Coronary artery (tissue), 2 donors: ENCODE measurements at regions not wholly inside any gene's neighbourhood (a gene's known extent, or its start where the extent isn't known, plus 50 kb on each side); places are given as distances from the start of the nearest gene placed in this dataset.
A peak's percentile ranks its signal among the peaks of the same experiment; 100 is the strongest.

Experiments
- DNase-seq: peaks from one replicate; pipeline ENCODE4 v3.0.0-alpha.2; 2017; ENCODE audit warnings: low spot score
- H3K27ac ChIP-seq, 2 donors: fragments of 200-600 bp; sonication (generic); one replicate each; pipeline ENCODE4 v1.5.1; 2016 to 2019
- H3K4me3 ChIP-seq: fragments of 200-600 bp; sonication (generic); 2 replicates; pipeline ENCODE4 v1.5.1; 2016; ENCODE audit warnings: mild to moderate bottlenecking, moderate library complexity
- TF ChIP-seq, protein P1 (sequence below): fragments of 200-600 bp; sonication (generic); IDR thresholded peaks from one replicate; pipeline ENCODE4 v1.5.1; 2019; ENCODE audit warnings: antibody characterized with exemption

DNA sequence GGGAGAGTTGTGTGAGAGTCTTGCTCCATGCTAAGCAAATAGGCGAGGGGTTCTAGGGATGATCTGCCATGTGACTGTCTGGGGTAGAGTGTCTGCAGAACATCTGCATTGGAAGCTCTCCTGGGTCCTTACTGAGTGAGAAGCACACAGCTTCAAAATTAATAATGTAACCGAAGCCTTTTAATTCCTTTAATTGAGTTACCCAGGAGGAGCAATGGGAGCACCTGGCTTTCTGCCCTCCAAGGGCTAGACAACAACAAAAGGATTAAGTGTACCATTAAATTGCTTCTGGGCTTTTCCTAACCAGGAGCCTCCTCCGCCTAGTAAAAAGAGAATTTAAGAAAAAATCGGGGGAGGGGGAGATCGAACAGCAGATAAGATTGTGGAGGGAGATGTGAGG, 102.0 kb upstream of the TBX20 start:
- TF ChIP-seq, protein P1, sequence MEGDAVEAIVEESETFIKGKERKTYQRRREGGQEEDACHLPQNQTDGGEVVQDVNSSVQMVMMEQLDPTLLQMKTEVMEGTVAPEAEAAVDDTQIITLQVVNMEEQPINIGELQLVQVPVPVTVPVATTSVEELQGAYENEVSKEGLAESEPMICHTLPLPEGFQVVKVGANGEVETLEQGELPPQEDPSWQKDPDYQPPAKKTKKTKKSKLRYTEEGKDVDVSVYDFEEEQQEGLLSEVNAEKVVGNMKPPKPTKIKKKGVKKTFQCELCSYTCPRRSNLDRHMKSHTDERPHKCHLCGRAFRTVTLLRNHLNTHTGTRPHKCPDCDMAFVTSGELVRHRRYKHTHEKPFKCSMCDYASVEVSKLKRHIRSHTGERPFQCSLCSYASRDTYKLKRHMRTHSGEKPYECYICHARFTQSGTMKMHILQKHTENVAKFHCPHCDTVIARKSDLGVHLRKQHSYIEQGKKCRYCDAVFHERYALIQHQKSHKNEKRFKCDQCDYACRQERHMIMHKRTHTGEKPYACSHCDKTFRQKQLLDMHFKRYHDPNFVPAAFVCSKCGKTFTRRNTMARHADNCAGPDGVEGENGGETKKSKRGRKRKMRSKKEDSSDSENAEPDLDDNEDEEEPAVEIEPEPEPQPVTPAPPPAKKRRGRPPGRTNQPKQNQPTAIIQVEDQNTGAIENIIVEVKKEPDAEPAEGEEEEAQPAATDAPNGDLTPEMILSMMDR = no peak

DNA sequence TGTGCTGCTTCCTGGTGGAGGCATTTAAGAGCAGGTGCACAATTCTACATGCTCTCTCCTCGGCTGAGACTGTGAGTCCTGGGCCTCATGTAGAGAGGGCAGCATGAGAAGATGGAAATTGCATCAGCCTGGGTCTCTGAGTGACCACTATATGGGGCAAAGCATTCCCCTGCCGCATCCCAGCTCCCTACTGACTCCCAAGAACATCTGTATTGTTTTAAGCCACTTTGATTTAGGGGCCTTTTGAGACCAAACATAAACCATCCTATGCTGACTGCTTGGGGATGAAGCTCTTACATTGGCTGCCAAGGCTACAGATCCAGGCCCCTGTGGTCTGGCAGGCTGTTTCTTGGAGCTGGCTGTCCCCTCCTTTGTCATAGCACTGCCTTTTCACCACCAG, 101.3 kb upstream of the TBX20 start:
- DNase-seq = peak; percentile 28
- Histone ChIP-seq H3K27ac (no peak overlapping the region), H3K4me3 (no peak overlapping the region)
- TF ChIP-seq, protein P1 = no peak

More for the DNA sequence above, 102.0 kb upstream of the TBX20 start:
- Histone ChIP-seq H3K27ac (no peak overlapping the region), H3K4me3 (no peak overlapping the region)
- peak; percentile 8 for DNase-seq

DNA sequence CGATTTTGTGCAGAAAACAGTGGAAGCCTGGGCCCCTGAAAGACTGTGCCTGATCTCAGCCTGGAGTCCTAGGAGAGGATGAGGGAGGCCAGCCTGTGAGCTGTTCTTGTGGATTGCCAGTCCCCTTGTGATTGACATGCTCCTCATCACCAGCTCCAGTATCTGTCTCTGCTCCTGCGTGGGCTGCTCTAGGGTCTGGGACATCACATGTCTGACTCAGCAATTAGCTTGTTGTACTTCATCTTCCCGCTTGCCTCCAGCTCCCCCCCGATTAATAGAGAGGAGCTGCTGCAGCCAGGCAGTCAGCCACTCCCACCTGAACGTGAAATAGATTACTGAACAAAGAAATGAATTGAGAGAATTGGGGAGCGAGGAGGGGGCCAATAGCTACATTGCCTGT, 99.6 kb upstream of the TBX20 start:
- Histone ChIP-seq H3K4me3 (no peak overlapping the region), H3K27ac (no peak overlapping the region)
- DNase-seq = peak; percentile 38
- TF ChIP-seq, protein P1 = no peak

DNA sequence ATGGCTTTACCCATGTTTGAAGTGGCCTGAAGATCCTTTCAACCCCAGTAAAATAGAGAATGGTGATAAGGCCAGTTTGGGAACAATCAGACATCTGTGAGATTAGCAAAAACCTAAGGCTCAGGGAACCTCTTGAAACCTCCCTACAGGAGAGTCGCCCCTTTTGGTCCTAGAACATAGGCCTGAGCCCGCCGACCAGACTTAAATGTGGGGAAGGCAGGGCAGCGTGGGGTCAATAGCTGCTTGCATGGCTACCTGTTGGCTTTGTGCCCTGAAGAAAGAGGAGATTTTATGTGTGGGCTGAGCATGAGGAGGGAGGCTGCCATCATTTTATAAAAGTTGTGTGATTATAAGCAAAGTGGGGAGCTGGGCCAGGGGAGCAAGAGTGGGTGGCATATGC, 97.6 kb upstream of the TBX20 start:
- H3K27ac ChIP-seq = no peak overlapping the region
- TF ChIP-seq, protein P1 = no peak
- no peak overlapping the region for H3K4me3 ChIP-seq
- peak; percentile 43 for DNase-seq

DNA sequence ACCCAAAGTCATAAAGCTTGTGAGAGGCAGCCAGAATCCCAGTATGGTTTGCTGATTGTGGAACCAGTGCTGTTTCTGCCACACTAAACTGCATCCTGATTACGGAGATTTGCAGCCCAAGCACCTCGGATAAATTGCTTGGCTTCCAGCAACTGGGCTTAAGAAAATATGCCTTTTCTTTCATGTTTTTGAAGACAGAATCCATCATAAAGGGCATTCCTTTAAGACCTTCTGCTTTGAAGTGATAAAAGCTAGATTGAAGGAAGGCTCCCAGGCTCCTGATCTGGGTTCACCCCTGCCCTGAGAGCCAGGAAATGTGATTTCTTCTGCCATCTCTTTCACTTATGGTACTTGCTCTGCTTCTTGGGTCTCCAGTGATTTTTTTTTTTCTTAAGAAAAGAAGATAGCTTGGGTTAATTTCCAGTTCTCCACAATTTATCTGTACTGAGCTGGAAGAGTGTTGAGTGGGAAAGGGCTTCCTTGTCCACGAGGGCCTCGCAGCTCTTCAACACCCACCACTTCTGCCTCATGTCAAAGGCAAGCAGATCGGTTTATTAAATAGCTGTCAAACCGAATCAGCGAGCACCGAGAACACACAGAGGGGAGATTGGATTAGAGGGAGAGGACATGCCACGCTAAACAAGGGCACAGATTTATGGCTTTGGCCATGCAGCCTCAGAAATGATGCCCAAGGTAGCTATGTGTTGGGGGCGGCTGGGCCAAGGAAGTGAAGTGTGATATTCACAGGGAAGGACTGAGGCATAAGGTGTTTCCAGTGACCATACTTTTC, 94.9 kb upstream of the TBX20 start:
- TF ChIP-seq, protein P1 = no peak
- H3K4me3 ChIP-seq = no peak overlapping the region
- DNase-seq = peak; percentile 14
- no peak overlapping the region for H3K27ac ChIP-seq

DNA sequence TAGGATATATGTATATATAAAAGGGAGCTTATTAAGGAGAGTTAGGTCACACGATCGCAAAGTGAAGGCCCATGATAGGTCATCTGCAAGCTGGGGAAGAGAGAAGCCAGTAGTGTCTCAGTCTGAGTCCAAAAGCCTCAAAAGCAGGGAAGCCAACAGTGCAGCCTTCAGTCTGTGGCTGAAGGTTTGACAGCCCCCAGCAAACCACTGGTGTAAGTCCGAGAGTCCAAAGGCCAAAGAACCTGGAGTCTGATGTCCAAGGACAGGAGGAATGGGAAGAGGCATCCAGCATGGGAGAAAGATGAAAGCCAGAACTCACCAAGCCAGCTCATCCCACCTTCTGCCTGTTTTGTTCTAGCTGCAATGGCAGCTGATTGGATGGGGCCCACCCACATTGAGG, 88.9 kb upstream of the TBX20 start:
- Histone ChIP-seq H3K27ac (no peak overlapping the region), H3K4me3 (no peak overlapping the region)
- DNase-seq = no peak
- TF ChIP-seq, protein P1 = no peak

DNA sequence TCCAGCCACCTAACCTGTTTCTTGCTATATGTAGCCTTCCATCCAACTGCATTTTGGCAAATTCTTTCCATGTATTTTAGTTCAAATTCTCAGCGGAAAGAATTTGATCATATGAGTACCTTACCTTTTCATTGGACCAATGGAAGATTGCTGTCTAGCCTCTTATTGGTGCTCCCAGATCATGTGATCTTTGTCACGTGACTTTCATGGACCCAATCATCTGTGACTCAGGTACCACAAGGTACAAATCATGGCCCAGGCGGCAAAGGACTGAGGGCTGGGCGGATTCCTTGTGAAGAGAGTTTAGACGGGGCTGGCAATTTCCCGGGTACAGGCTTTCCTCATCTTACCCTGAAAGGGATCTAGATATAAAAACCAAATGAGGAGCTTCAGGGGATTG, 85.9 kb upstream of the TBX20 start:
- H3K4me3 ChIP-seq = no peak overlapping the region
- TF ChIP-seq, protein P1 = no peak

More for the DNA sequence above, 85.9 kb upstream of the TBX20 start:
- no peak overlapping the region for H3K27ac ChIP-seq
- no peak for DNase-seq
